ENCODE measurements at regions not wholly inside any gene's neighbourhood (a gene's known extent, or its start where the extent isn't known, plus 50 kb on each side); places are given as distances from the start of the nearest gene placed in this dataset.

DNA sequence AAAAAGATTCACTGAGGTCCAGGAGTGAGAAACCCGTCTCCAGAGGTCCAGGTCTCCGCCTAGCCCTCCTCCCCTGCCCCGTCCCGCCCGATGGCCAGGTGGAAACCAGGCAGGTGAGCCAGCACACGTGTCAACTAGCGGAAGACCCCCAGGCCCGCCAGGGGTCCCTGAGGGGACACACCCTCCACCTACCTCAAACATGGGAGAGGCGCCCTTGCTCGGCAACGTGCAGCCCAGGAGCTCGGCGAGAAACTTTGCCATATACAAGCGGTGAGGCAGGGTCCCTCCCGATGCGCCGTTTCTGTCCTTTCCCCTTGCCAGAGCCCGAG lies 330.0 kb downstream of the HNRNPD start:
- Histone ChIP-seq H3K27me3 (replicated peaks in 1 of 4; ENCODE audit: control insufficient read depth in 3 of 4, extremely low read depth in 1 of 4, insufficient read depth in 3 of 4, low read length in 3 of 4) (peaks cover 10 to 27% (median 18%) of the 10 kb centered on the region in 4 experiments), H3K4me1 (replicated peaks in 1 of 4; ENCODE audit: control insufficient read depth in 3 of 4, insufficient read depth in 4 of 4, low read length in 3 of 4) (peaks cover 0 to 12% (median 9%) of the 10 kb centered on the region in 4 experiments; a peak in 5 of 7 replicates), H3K9me3 (ENCODE audit: insufficient read depth in 2 of 2, low read depth in 1 of 2, low read length in 1 of 2) (no peaks in the 10 kb centered on the region), H3K79me1 (ENCODE audit: low read depth, low read length) (no peaks in the 10 kb centered on the region), H3K4ac (replicated peaks; ENCODE audit: insufficient read length, low read depth, low read length) (no peak overlapping the region), H3K79me2 (ENCODE audit: control insufficient read depth in 1 of 2, insufficient read depth in 2 of 2, low read length in 2 of 2) (no peaks in the 10 kb centered on the region; a peak in 1 of 4 replicates), H3K56ac (replicated peaks; ENCODE audit: insufficient read length, low read depth, low read length) (no peak overlapping the region), H2AFZ (ENCODE audit: low read length) (peak overlapping the region; percentile 87), H3K23ac (ENCODE audit: insufficient read length) (no peak overlapping the region), H3K14ac (ENCODE audit: insufficient read length) (no peak overlapping the region), H3K4me3 (ENCODE audit: extremely low read depth in 1 of 4, insufficient read depth in 2 of 4, low read depth in 3 of 4, low read length in 4 of 4) (peak overlapping the region; percentile 42 to 85 (median 60)), H4K8ac (ENCODE audit: extremely low read depth, insufficient read depth, low read length) (no peak overlapping the region), H2BK15ac (ENCODE audit: low read length) (no peak overlapping the region), H2BK5ac (ENCODE audit: low read depth, low read length) (no peak overlapping the region), H3K23me2 (ENCODE audit: low read depth, low read length) (peaks cover 12% of the 10 kb centered on the region), H3K9ac (replicated peaks in 1 of 4; ENCODE audit: extremely low read depth in 1 of 4, low read depth in 3 of 4, low read length in 3 of 4) (peak overlapping the region in 1 of 4 experiments; percentile 24; a peak in 1 of 7 replicates), H3K27ac (ENCODE audit: low read depth, low read length) (no peak overlapping the region), H2BK12ac (ENCODE audit: low read depth, low read length) (no peak overlapping the region; the same call in 1 of the 2 replicates), H2BK120ac (replicated peaks; ENCODE audit: low read depth, low read length) (no peak overlapping the region), H3K36me3 (ENCODE audit: control insufficient read depth in 2 of 4, insufficient read depth in 4 of 4, low read length in 3 of 4) (no peaks in the 10 kb centered on the region; a peak in 1 of 8 replicates), H3K4me2 (ENCODE audit: insufficient read depth in 1 of 2, low read depth in 2 of 2, low read length in 2 of 2) (peak overlapping the region; percentile 80 to 97), H2BK20ac (ENCODE audit: low read length) (no peak overlapping the region), H4K5ac (ENCODE audit: insufficient read length, low read depth, low read length) (no peak overlapping the region), H4K91ac (replicated peaks; ENCODE audit: insufficient read length, low read length) (no peak overlapping the region), H4K20me1 (replicated peaks in 1 of 2; ENCODE audit: control insufficient read depth in 1 of 2, insufficient read depth in 2 of 2, low read length in 2 of 2) (no peaks in the 10 kb centered on the region), H2AK5ac (ENCODE audit: low read depth, low read length) (no peak overlapping the region), H3K18ac (ENCODE audit: extremely low read depth, low read length) (no peak overlapping the region)
- 0% methylated on average over 16 of the region's 18 CpGs; no CpG with 5 or more reads in 1 of the 2 experiments for WGBS, 2 experiments (ENCODE audit: extremely low coverage in 1 of 2, insufficient coverage in 1 of 2, insufficient read length in 1 of 2, insufficient replicate concordance in 2 of 2, low coverage in 1 of 2, low lambda C conversion rate in 2 of 2, missing lambda C conversion rate in 1 of 2)
- FAIRE-seq, result no peak
- ChIA-PET POLR2A (ENCODE audit: partially characterized antibody) (no interaction called here), CTCF (ENCODE audit: partially characterized antibody) (interaction anchor here (1.2 to 2.3 kb wide), 2 partner anchors 16 to 130 kb away, joined by 4 to 9 read pairs; no protein-coding TSS in a partner anchor)
- no peak for DNase-seq (ENCODE audit: low read depth in 1 of 2, low spot score in 2 of 2)
- TF ChIP-seq SAP30 (IDR thresholded peaks at IDR 0.05; ENCODE audit: insufficient read depth, insufficient replicate concordance, low read length) (peak; percentile 79), BACH1 (IDR thresholded peaks at IDR 0.05; ENCODE audit: low read length) (no peak), SIN3A (conservative IDR thresholded peaks at IDR 0.05 in 1 of 2, IDR thresholded peaks at IDR 0.05 in 1 of 2; ENCODE audit: low read depth in 1 of 2, low read length in 2 of 2) (peak in 1 of 2 experiments; percentile 33; a peak in 1 of 4 replicates), KDM4A (IDR thresholded peaks at IDR 0.05; ENCODE audit: low read depth, low read length, severe bottlenecking) (peak; percentile 80)
- TF ChIP-seq, protein P1, sequence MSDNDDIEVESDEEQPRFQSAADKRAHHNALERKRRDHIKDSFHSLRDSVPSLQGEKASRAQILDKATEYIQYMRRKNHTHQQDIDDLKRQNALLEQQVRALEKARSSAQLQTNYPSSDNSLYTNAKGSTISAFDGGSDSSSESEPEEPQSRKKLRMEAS (IDR thresholded peaks at IDR 0.05), result peak; percentile 55; the same call in 1 of the 2 replicates
- TF ChIP-seq, protein P2, sequence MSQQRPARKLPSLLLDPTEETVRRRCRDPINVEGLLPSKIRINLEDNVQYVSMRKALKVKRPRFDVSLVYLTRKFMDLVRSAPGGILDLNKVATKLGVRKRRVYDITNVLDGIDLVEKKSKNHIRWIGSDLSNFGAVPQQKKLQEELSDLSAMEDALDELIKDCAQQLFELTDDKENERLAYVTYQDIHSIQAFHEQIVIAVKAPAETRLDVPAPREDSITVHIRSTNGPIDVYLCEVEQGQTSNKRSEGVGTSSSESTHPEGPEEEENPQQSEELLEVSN (IDR thresholded peaks at IDR 0.05), result 0 out of 2 replicates have a peak, but pooled peaks have one; percentile 12

Measured in H1 (cell line).